Right atrium auricular region (tissue), 2 donors: ENCODE measurements at regions not wholly inside any gene's neighbourhood (a gene's known extent, or its start where the extent isn't known, plus 50 kb on each side); places are given as distances from the start of the nearest gene placed in this dataset.

Experiments
- DNase-seq: peaks from one replicate; pipeline ENCODE4 v3.0.0-alpha.2; 2019; ENCODE audit warnings: low spot score
- H3K27ac ChIP-seq, 2 donors: fragments of 200-600 bp; sonication (generic); 1 replicate in 1 of 2; 2 replicates in 1 of 2; pipeline ENCODE4 v1.5.1; 2016 to 2019
- H3K27me3 ChIP-seq, 2 donors: fragments of 200-600 bp; sonication (generic); one replicate each; pipeline versions ENCODE4 v1.5.1 to v1.6.0; 2017 to 2019
- H3K36me3 ChIP-seq: fragments of 200-600 bp; sonication (generic); one replicate; pipeline ENCODE4 v1.5.1; 2016
- H3K4me1 ChIP-seq, 2 donors: fragments of 200-600 bp; sonication (generic); one replicate each; pipeline versions ENCODE4 v1.5.1 to v1.6.0; 2017 to 2019
- H3K4me3 ChIP-seq, 2 donors: fragments of 200-600 bp; sonication (generic); 1 replicate in 1 of 2; 2 replicates in 1 of 2; pipeline ENCODE4 v1.5.1; 2017 to 2019; ENCODE audit warnings: mild to moderate bottlenecking in 1 of 2, moderate library complexity in 1 of 2
- H3K9me3 ChIP-seq, 2 donors: fragments of 200-600 bp; sonication (generic); one replicate each; pipeline ENCODE4 v1.5.1; 2019
- CTCF ChIP-seq, 2 donors: fragments of 200-600 bp; sonication (generic); IDR thresholded peaks; one replicate each; pipeline ENCODE4 v1.5.1; 2019; ENCODE audit warnings: antibody characterized with exemption in 2 of 2

DNA sequence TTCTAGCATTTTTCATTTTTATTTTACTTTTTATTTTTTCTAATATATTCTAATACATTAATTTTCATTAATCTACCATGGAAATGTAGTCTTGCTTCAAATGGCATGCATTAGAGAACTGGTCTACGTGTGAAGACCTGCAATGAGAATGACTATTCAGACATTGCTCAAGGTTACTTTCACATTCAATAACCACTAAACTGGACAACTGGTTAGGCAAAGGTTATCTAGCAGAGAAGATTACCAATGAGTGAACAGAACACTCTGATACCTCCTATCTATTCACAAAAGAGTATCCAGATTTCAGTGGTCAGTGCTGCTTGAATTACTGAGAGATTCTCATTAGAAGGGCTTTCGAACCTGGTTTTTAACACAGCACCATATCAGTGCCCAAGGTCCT lies 58.9 kb upstream of the ARHGAP24 start:
- H3K36me3 ChIP-seq = no peaks in the 10 kb centered on the region
- H3K27me3 ChIP-seq = no peaks in the 10 kb centered on the region
- no peak overlapping the region for H3K4me3 ChIP-seq
- no peak overlapping the region for H3K27ac ChIP-seq
- peaks cover 0 to 7% of the 10 kb centered on the region in 2 donors for H3K4me1 ChIP-seq
- DNase-seq = no peak
- no peaks in the 10 kb centered on the region for H3K9me3 ChIP-seq
- no peak for TF ChIP-seq CTCF (IDR thresholded peaks at IDR 0.05)

DNA sequence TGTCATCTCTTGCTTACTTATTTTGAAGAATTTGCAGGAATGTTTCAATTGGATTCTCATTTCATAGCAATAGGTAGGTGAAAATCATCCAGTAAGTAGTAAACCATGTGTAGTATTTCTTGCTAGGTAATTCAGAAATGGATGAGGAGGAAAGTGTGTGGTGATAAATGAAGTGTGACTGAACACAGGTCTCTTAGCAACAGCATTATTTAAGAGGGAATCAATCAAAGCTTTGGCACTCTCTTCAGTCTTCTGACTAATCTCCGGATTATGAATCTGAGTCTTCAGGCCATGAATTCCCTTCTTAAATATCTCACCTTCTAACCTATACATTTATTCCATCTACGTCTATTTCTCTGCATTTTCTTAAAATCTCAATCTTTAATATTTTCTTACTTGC lies 55.8 kb upstream of the ARHGAP24 start:
- no peak for TF ChIP-seq CTCF (IDR thresholded peaks at IDR 0.05)
- Histone ChIP-seq H3K27ac (no peak overlapping the region), H3K36me3 (no peaks in the 10 kb centered on the region), H3K9me3 (no peaks in the 10 kb centered on the region), H3K4me3 (no peak overlapping the region), H3K4me1 (peaks cover 0 to 8% of the 10 kb centered on the region in 2 donors), H3K27me3 (no peaks in the 10 kb centered on the region)
- DNase-seq = no peak

DNA sequence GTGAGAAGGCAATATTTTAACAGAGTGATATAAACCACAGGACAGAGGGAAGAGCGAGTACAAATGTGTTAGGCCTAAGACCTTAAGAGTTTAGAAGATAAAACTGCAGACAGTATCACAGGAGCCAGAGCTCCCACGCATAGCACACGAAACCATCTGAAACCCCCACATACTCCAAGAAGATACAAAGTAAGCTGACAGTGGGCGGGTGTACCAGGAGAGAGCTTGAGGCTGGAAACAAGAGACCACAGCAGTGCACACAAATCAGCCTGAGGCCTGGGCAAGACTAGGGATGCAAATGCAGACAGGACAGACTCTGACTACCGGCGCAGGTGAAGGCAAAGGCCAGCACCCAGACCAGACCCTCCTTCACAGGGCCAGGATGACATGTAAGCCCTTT lies 54.1 kb upstream of the ARHGAP24 start:
- H3K36me3 ChIP-seq = no peaks in the 10 kb centered on the region
- no peaks in the 10 kb centered on the region for H3K9me3 ChIP-seq
- TF ChIP-seq CTCF (IDR thresholded peaks at IDR 0.05) = no peak
- peak overlapping the region in 1 of 2 donors; percentile 52 for H3K27ac ChIP-seq
- peaks cover 0 to 8% of the 10 kb centered on the region in 2 donors for H3K4me1 ChIP-seq
- no peaks in the 10 kb centered on the region for H3K27me3 ChIP-seq
- H3K4me3 ChIP-seq = no peak overlapping the region
- no peak for DNase-seq

DNA sequence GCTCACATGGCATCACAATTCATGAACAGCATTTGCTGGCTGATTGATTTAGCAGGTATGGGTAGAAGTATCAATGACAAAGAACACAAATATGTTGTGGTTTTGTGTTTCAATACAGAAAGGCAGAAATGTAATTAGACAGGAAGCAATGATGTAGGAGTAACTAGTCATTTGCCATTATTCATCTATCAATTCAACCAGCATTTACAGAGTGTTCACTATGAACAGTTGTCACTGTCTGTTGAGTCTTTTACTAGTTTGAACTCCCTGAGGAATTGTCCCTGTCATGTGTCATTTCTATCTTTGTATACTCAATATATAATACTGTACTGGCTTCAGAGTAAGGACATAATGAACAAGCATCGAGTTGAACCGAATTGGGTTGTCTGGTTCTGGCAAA lies 51.5 kb upstream of the ARHGAP24 start:
- peaks cover 0 to 8% of the 10 kb centered on the region in 2 donors for H3K4me1 ChIP-seq
- H3K4me3 ChIP-seq = no peak overlapping the region
- DNase-seq = no peak
- H3K9me3 ChIP-seq = no peaks in the 10 kb centered on the region
- H3K27ac ChIP-seq = no peak overlapping the region
- no peaks in the 10 kb centered on the region for H3K36me3 ChIP-seq
- no peak for TF ChIP-seq CTCF (IDR thresholded peaks at IDR 0.05)
- no peaks in the 10 kb centered on the region for H3K27me3 ChIP-seq
